Suprapubic skin (tissue), 4 donors: ENCODE measurements at regions not wholly inside any gene's neighbourhood (a gene's known extent, or its start where the extent isn't known, plus 50 kb on each side); places are given as distances from the start of the nearest gene placed in this dataset.
"Not testable (repeated sequence)": the region's sequence is repeated elsewhere in the genome, so short reads cannot be mapped to it uniquely, and the experiment has no call there.

Experiments used
- DNase-seq, 2 donors: peaks; one replicate each; pipeline ENCODE4 v3.0.0-alpha.2; 2019; ENCODE audit warnings: low spot score in 2 of 2
- H3K27ac ChIP-seq: fragments of 200-600 bp; sonication (generic); one replicate; pipeline ENCODE4 v1.5.1; 2019
- H3K27me3 ChIP-seq: fragments of 200-600 bp; sonication (generic); one replicate; pipeline ENCODE4 v1.5.1; 2019
- H3K36me3 ChIP-seq: fragments of 200-600 bp; sonication (generic); one replicate; pipeline ENCODE4 v1.5.1; 2019
- H3K4me1 ChIP-seq: fragments of 200-600 bp; sonication (generic); one replicate; pipeline ENCODE4 v1.5.1; 2019
- H3K4me3 ChIP-seq: fragments of 200-600 bp; sonication (generic); one replicate; pipeline ENCODE4 v1.5.1; 2019; ENCODE audit warnings: mild to moderate bottlenecking
- H3K9me3 ChIP-seq: fragments of 200-600 bp; sonication (generic); one replicate; pipeline ENCODE4 v1.5.1; 2019
- EP300 ChIP-seq: sonication (generic); formaldehyde crosslinking; IDR thresholded peaks from one replicate; pipeline ENCODE4 v1.6.1; 2017; ENCODE audit warnings: antibody characterized with exemption
- POLR2A ChIP-seq, 2 donors: fragments of 450-650 bp; IDR thresholded peaks; one replicate each; pipeline ENCODE4 v1.6.1; 2017; ENCODE audit warnings: antibody characterized with exemption in 2 of 2, mild to moderate bottlenecking in 2 of 2, moderate library complexity in 2 of 2
- POLR2AphosphoS5 ChIP-seq, 3 donors: sonication (generic); formaldehyde crosslinking; IDR thresholded peaks; one replicate each; pipeline ENCODE4 v1.6.1; 2017; ENCODE audit warnings: antibody characterized with exemption in 3 of 3
- WGBS: methylation state at CpG from one replicate; pipeline ENCODE4 v1.1.5; 2018; 5-methylcytosine and 5-hydroxymethylcytosine counted together
- TF ChIP-seq, protein P1 (sequence below), 2 donors: fragments of 200-600 bp in 1 of 2; fragments of 450-650 bp in 1 of 2; sonication (generic) in 1 of 2; IDR thresholded peaks; one replicate each; pipeline ENCODE4 v1.5.1; 2016 to 2019; ENCODE audit warnings: antibody characterized with exemption in 2 of 2, mild to moderate bottlenecking in 1 of 2, moderate library complexity in 1 of 2

DNA sequence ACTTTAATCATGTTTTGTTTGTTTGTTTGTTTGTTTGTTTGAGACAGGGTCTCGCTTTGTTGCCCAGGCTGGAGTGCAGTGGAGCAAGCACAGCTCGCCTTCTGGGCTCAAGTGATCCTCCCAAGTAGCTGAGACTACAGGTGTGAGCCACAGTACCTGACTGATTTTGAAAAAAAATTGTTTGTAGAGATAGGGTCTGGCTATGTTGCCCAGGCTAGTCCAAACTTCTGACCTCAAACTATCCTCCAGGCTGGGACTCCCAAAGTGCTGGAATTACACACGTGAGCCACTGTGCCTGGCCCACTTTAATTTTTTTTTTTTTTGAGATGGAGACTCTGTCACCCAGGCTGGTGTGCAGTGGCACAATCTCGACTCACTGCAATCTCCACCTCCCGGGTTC is 74.8 kb upstream of the CLDN5 start:
- Histone ChIP-seq H3K27me3 (no peaks in the 10 kb centered on the region), H3K4me3 (no peak overlapping the region), H3K9me3 (no peaks in the 10 kb centered on the region), H3K27ac (peak overlapping the region; percentile 6), H3K36me3 (no peaks in the 10 kb centered on the region), H3K4me1 (peaks cover 8% of the 10 kb centered on the region)
- WGBS, result 87% methylated on average over 5 of the region's 5 CpGs
- no peak for DNase-seq
- TF ChIP-seq POLR2AphosphoS5 (IDR thresholded peaks at IDR 0.05), result no peak
- TF ChIP-seq EP300, result no peak
- no peak for TF ChIP-seq POLR2A (IDR thresholded peaks at IDR 0.05)
- TF ChIP-seq, protein P1, sequence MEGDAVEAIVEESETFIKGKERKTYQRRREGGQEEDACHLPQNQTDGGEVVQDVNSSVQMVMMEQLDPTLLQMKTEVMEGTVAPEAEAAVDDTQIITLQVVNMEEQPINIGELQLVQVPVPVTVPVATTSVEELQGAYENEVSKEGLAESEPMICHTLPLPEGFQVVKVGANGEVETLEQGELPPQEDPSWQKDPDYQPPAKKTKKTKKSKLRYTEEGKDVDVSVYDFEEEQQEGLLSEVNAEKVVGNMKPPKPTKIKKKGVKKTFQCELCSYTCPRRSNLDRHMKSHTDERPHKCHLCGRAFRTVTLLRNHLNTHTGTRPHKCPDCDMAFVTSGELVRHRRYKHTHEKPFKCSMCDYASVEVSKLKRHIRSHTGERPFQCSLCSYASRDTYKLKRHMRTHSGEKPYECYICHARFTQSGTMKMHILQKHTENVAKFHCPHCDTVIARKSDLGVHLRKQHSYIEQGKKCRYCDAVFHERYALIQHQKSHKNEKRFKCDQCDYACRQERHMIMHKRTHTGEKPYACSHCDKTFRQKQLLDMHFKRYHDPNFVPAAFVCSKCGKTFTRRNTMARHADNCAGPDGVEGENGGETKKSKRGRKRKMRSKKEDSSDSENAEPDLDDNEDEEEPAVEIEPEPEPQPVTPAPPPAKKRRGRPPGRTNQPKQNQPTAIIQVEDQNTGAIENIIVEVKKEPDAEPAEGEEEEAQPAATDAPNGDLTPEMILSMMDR (IDR thresholded peaks at IDR 0.05), result no peak

DNA sequence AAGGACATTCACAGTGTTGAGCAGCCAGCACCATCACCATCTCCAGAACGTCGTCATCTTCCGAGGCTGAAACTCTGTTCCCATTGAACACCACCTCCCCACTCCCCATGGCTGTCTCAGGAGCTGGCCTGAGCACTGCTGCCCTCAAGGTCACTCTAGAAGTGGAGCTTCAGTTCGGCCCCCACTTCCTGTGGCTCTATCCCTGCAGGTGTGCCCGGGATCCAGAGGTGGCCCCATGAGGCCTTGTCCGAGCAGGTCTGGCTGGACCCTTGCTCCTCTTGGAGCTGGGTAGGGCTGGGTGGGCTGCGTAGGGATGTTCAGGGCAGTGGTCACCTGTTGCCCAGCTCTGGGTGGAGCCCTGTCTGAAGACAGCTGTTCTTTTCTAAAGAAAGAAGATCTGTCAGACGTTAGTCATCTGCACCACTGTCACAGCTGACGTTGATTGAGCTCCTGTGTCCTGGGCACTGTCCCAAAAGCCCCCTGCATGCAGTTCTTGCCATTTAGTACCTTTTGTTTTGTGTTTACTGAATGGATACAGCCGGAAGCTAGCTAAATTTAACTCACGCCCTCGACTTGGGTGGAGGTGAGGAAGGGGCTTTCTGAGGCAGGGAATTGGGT is 75.5 kb upstream of the CLDN5 start:
- Histone ChIP-seq H3K4me1 (peaks cover 8% of the 10 kb centered on the region), H3K27me3 (no peaks in the 10 kb centered on the region), H3K4me3 (no peak overlapping the region), H3K9me3 (no peaks in the 10 kb centered on the region), H3K27ac (no peak overlapping the region), H3K36me3 (no peaks in the 10 kb centered on the region)
- no peak for TF ChIP-seq POLR2AphosphoS5 (IDR thresholded peaks at IDR 0.05)
- peak in 1 of 2 donors; percentile 43 for DNase-seq
- WGBS, result 79% methylated on average over 11 of the region's 12 CpGs

DNA sequence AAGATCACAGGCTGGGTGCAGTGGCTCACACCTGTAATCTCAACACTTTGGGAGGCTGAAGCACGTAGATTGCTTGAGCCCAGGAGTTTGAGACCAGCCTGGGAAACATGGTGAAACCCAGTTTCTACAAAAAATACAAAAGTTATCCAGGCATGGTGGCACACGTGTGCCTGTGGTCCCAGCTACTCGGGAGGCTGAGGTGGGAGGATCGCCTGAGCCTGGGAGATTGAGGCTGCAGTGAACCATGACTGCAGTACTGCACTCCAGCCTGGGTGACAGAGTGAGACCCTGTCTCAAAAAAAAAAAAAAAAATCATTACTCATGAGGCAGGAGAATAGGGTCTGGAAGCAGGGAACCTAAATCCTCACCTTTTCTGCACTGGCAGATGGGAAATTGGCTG is 79.1 kb upstream of the CLDN5 start:
- not testable (repeated sequence) for H3K27ac ChIP-seq, H3K9me3 ChIP-seq, H3K36me3 ChIP-seq, H3K4me3 ChIP-seq
- Histone ChIP-seq H3K4me1 (peaks cover 19% of the 10 kb centered on the region), H3K27me3 (peaks cover 17% of the 10 kb centered on the region)
- 70% methylated on average over 4 of the region's 4 CpGs for WGBS
- DNase-seq, result peak in 1 of 2 donors; percentile 16

DNA sequence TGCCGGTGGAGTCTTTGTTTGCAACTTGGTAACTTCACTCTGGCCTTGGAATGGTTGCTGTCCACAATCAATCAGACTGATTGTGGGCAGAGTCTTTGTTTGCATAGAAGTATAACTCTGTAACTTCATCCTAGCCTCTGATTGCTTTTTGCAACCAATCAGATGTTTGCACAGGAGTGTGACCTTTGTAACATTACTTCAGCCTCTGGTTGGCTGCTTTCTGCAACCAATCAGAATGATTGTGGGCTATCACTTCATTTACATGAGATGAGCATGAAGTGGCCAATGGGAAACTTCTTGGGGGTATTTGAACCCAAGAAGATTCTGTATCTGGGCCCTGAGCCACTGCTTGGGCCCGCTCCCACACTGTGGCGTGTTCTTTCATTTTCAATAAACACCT is 79.6 kb upstream of the CLDN5 start:
- H3K27ac ChIP-seq, result no peak overlapping the region
- H3K9me3 ChIP-seq, result no peaks in the 10 kb centered on the region
- peaks cover 15% of the 10 kb centered on the region for H3K4me1 ChIP-seq
- DNase-seq, result no peak
- 97% methylated on average over 3 of the region's 3 CpGs for WGBS
- TF ChIP-seq POLR2AphosphoS5 (IDR thresholded peaks at IDR 0.05) (no peak), POLR2A (IDR thresholded peaks at IDR 0.05) (no peak), EP300 (no peak)
- TF ChIP-seq, protein P1 (IDR thresholded peaks at IDR 0.05), result no peak
- H3K27me3 ChIP-seq, result peaks cover 20% of the 10 kb centered on the region
- H3K4me3 ChIP-seq, result no peak overlapping the region
- H3K36me3 ChIP-seq, result no peaks in the 10 kb centered on the region

DNA sequence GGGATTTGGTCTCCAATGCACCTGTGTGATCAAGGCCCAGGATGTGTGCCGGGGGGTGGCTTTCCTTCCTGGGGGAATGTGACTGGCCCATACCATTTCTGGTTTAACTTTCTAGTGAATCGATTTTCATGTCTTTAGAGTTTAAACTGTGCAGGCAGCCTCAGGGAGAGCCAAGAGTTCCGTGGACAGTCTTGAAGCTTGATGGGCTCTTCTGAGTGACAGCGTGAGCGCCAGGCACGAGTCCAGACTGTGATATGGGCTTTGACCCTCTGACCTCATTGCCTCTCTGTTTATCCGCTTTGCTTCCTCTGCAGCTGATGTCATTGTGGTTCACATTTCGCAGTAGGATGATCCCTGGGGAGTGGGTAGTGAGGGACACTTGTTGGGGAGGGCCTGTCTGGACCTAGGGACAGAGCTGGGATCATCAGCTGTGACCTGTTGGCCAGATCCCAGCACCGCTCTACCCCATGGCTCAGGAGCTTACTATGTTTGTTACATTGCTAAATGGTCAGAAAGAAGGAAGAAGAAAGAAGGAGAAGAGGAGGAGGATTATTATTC is 80.6 kb upstream of the CLDN5 start:
- H3K36me3 ChIP-seq, result no peaks in the 10 kb centered on the region
- no peaks in the 10 kb centered on the region for H3K9me3 ChIP-seq
- H3K4me3 ChIP-seq, result no peak overlapping the region
- H3K27me3 ChIP-seq, result peaks cover 20% of the 10 kb centered on the region
- peak overlapping the region; percentile 15 for H3K27ac ChIP-seq
- 62% methylated on average over 8 of the region's 9 CpGs for WGBS
- DNase-seq, result peak in 1 of 2 donors; percentile 33
- no peak for TF ChIP-seq POLR2AphosphoS5 (IDR thresholded peaks at IDR 0.05)
- no peak for TF ChIP-seq EP300
- TF ChIP-seq POLR2A (IDR thresholded peaks at IDR 0.05), result no peak
- TF ChIP-seq, protein P1 (IDR thresholded peaks at IDR 0.05), result no peak
- peaks cover 15% of the 10 kb centered on the region for H3K4me1 ChIP-seq

DNA sequence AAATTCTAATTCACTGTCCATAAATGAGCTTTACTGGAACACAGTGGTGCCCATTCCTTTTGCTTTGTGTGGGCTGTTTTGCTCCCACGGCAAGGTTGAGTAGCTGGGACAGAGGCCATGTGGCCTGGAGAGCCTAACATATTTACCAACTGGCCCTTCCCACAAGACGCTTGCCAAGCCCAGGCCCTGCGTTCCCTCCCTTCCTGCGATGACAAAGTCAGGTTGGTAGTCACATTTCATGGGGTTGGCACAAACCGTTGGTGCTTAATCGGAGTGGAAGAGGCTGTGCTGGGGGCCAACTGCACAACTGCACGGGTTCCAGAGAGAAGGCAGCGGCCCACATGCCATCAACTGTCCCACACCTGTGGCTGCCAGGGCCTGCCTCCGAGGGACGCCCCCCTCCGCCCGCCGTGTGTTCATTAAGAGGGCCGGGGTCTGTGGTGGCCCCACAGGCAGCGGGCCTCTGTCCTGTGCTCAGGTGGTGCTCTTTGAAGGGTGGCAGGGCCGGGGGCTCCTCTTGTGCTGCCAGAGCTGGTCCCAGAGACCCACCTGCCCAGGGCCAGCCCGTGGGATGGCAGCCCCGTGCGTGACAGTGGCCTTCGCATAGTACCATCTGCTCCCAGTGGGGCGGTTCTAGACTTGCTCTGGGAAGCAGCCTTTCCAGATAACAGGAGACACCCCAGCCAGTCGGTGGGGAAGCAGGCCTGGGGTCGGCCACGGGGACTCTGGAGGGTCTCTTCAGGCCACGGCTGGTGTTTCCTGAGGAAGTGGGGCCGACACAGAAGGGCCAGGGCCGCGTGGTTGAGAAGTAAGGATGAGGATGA is 81.5 kb upstream of the CLDN5 start:
- peak in 1 of 2 donors; percentile 63 for DNase-seq
- Histone ChIP-seq H3K27me3 (peaks cover 25% of the 10 kb centered on the region), H3K4me3 (no peak overlapping the region), H3K4me1 (peaks cover 15% of the 10 kb centered on the region), H3K27ac (no peak overlapping the region), H3K9me3 (no peaks in the 10 kb centered on the region), H3K36me3 (no peaks in the 10 kb centered on the region)
- TF ChIP-seq POLR2AphosphoS5 (IDR thresholded peaks at IDR 0.05) (no peak), EP300 (no peak), POLR2A (IDR thresholded peaks at IDR 0.05) (no peak)
- TF ChIP-seq, protein P1 (IDR thresholded peaks at IDR 0.05), result no peak
- 78% methylated on average over 23 of the region's 28 CpGs for WGBS
